ENCODE measurements at regions not wholly inside any gene's neighbourhood (a gene's known extent, or its start where the extent isn't known, plus 50 kb on each side); places are given as distances from the start of the nearest gene placed in this dataset.

- TF ChIP-seq ZBTB33 (IDR thresholded peaks at IDR 0.05) (no peak), HNF4A (conservative IDR thresholded peaks at IDR 0.05) (no peak), CTCF (IDR thresholded peaks at IDR 0.05; ENCODE audit: low read depth, low read length, missing input control) (no peak), FOXA2 (IDR thresholded peaks at IDR 0.05) (no peak), TAF1 (conservative IDR thresholded peaks at IDR 0.05) (no peak), NR2F2 (IDR thresholded peaks at IDR 0.05) (no peak)
Observed at GRCh38 chr12:67590149-67590790, 58.3 kb upstream of the DYRK2 start (continued).

- Histone ChIP-seq H3K27ac (ENCODE audit: low read depth in 1 of 2, low read length in 2 of 2) (peak overlapping the region; percentile 19 to 36), H3K36me3 (ENCODE audit: control insufficient read depth in 4 of 4, insufficient read depth in 3 of 4, low read depth in 1 of 4, low read length in 3 of 4) (no peaks in the 10 kb centered on the region), H3K4me3 (ENCODE audit: low read depth in 1 of 3, low read length in 3 of 3) (no peak overlapping the region), H3K27me3 (ENCODE audit: control insufficient read depth in 4 of 4, insufficient read depth in 4 of 4, low read length in 3 of 4) (no peaks in the 10 kb centered on the region), H3K9me3 (ENCODE audit: control insufficient read depth in 4 of 4, low read length in 3 of 4) (no peaks in the 10 kb centered on the region), H3K4me1 (ENCODE audit: control insufficient read depth in 4 of 4, insufficient read depth in 4 of 4, low read length in 3 of 4) (peaks cover 0 to 4% (median under 1%) of the 10 kb centered on the region in 4 donors), H3K9ac (ENCODE audit: low read depth in 1 of 2, low read length in 2 of 2) (no peak overlapping the region)
- WGBS, result 90% methylated on average over 2 of the region's 2 CpGs
- no peak for TF ChIP-seq TAF1 (conservative IDR thresholded peaks at IDR 0.05)
- TF ChIP-seq SP1 (IDR thresholded peaks at IDR 0.05), result peak; percentile 17
- TF ChIP-seq EGR1 (IDR thresholded peaks at IDR 0.05; ENCODE audit: low read depth in 2 of 2), result no peak
- no peak for TF ChIP-seq RXRA (IDR thresholded peaks at IDR 0.05)
- TF ChIP-seq NR2F2 (IDR thresholded peaks at IDR 0.05), result no peak
- no peak for TF ChIP-seq YY1 (IDR thresholded peaks at IDR 0.05)
- peak in 1 of 2 donors; percentile 5 for TF ChIP-seq RAD21 (IDR thresholded peaks at IDR 0.05)
- peak in 1 of 2 donors; percentile 7 for TF ChIP-seq HNF4A (conservative IDR thresholded peaks at IDR 0.05)
- no peak for DNase-seq (ENCODE audit: low spot score)
Observed at GRCh38 chr12:67592228-67593011, 56.1 kb upstream of the DYRK2 start.

- no peaks in the 10 kb centered on the region for H3K9me3 ChIP-seq (ENCODE audit: control insufficient read depth in 4 of 4, low read length in 3 of 4)
- no peak overlapping the region for H3K4me3 ChIP-seq (ENCODE audit: low read depth in 1 of 3, low read length in 3 of 3)
- no peak for DNase-seq (ENCODE audit: low spot score)
- H3K4me1 ChIP-seq (ENCODE audit: control insufficient read depth in 4 of 4, insufficient read depth in 4 of 4, low read length in 3 of 4), result peaks cover 0 to 4% (median under 1%) of the 10 kb centered on the region in 4 donors
- no peaks in the 10 kb centered on the region for H3K27me3 ChIP-seq (ENCODE audit: control insufficient read depth in 4 of 4, insufficient read depth in 4 of 4, low read length in 3 of 4)
- peak overlapping the region; percentile 19 to 36 for H3K27ac ChIP-seq (ENCODE audit: low read depth in 1 of 2, low read length in 2 of 2)
- H3K9ac ChIP-seq (ENCODE audit: low read depth in 1 of 2, low read length in 2 of 2), result no peak overlapping the region
- H3K36me3 ChIP-seq (ENCODE audit: control insufficient read depth in 4 of 4, insufficient read depth in 3 of 4, low read depth in 1 of 4, low read length in 3 of 4), result no peaks in the 10 kb centered on the region
- TF ChIP-seq RAD21 (IDR thresholded peaks at IDR 0.05) (no peak), SP1 (IDR thresholded peaks at IDR 0.05) (peak; percentile 3)
Observed at GRCh38 chr12:67593041-67593440, 55.5 kb upstream of the DYRK2 start.
